ENCODE measurements at regions not wholly inside any gene's neighbourhood (a gene's known extent, or its start where the extent isn't known, plus 50 kb on each side); places are given as distances from the start of the nearest gene placed in this dataset.

DNA sequence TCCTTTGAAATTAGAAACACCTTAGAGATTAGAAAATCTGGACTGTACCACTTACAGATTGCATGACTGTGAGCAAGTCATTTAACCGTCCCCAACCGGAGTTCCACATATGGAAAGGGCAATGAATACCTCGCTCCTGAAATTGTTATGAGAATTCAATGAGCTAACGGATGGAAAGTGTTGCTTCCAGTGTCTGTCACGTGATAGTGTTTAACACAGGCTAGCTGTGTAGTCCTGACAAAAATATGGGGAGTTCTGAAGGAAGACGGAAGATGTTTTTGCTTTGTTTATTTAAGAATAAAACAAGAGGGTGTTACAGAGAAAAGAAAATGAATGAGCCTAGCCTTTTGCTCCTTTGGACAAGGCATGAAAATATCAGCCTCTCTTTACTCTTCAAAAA is 150.7 kb upstream of the SEMA6D start:
- in situ Hi-C loops (cut with HindIII; ENCODE audit: extremely low pct_ligation_motif_present, low pct_unique_long_range_greater_than_20kb) (no loop called here), intact Hi-C loops (cut with micrococcal nuclease; ENCODE audit: unreplicated experiment) (no loop called here)
- POLR2A ChIA-PET = no interaction called here
- Histone ChIP-seq H2AFZ (ENCODE audit: low read length) (no peak overlapping the region), H3K36me3 (replicated peaks in 1 of 2; ENCODE audit: control insufficient read depth in 1 of 2, insufficient read depth in 2 of 2, low read length in 2 of 2) (no peaks in the 10 kb centered on the region), H3K4me3 (replicated peaks in 1 of 3; ENCODE audit: insufficient read depth in 1 of 3, low read depth in 2 of 3, low read length in 3 of 3) (no peak overlapping the region), H3K79me2 (ENCODE audit: insufficient read depth, low read length) (no peaks in the 10 kb centered on the region), H3K4me1 (ENCODE audit: insufficient read depth, low read length) (no peaks in the 10 kb centered on the region), H3K9ac (ENCODE audit: insufficient read depth, low read depth, low read length) (no peak overlapping the region), H4K20me1 (ENCODE audit: insufficient read depth, low read length) (no peaks in the 10 kb centered on the region), H3K4me2 (ENCODE audit: low read depth, low read length) (no peak overlapping the region), H3K27ac (ENCODE audit: extremely low read length, insufficient read depth, low read length) (no peak overlapping the region), H3K9me3 (ENCODE audit: low read length) (peaks cover 72% of the 10 kb centered on the region), H3K27me3 (ENCODE audit: control insufficient read depth in 1 of 2, insufficient read depth in 2 of 2, low read length in 2 of 2) (no peaks in the 10 kb centered on the region)
- CTCF ChIA-PET (ENCODE audit: low intra/inter-chr PET ratio, low total read pairs) = no interaction called here
- no peak for ATAC-seq
- no peak for DNase-seq (ENCODE audit: low spot score)
- TF ChIP-seq GATAD2A (CRISPR knock-in tag; IDR thresholded peaks at IDR 0.05) = no peak
- no peak for TF ChIP-seq ZNF17 (CRISPR knock-in tag; IDR thresholded peaks at IDR 0.05)
- no peak for TF ChIP-seq SNAPC4 (CRISPR knock-in tag; IDR thresholded peaks at IDR 0.05)
- TF ChIP-seq CEBPG (CRISPR knock-in tag; IDR thresholded peaks at IDR 0.05) = no peak
- peak; percentile 60; the same call in 1 of the 2 replicates for TF ChIP-seq RAD51 (IDR thresholded peaks at IDR 0.05; ENCODE audit: borderline replicate concordance)
- no peak for TF ChIP-seq HNRNPK (IDR thresholded peaks at IDR 0.05; ENCODE audit: low read depth, low read length, poor library complexity, severe bottlenecking)
- TF ChIP-seq CENPT (CRISPR knock-in tag; IDR thresholded peaks at IDR 0.05; ENCODE audit: low read depth) = no peak
- TF ChIP-seq FOSL1 (CRISPR knock-in tag; IDR thresholded peaks at IDR 0.05; ENCODE audit: borderline replicate concordance) = no peak
- TF ChIP-seq USF2 (IDR thresholded peaks at IDR 0.05; ENCODE audit: low read depth, low read length) = peak; percentile 15; the same call in 1 of the 2 replicates
- no peak for TF ChIP-seq USF2 (CRISPR knock-in tag; IDR thresholded peaks at IDR 0.05; ENCODE audit: borderline replicate concordance)
- no peak for TF ChIP-seq ZBTB8A (CRISPR knock-in tag; IDR thresholded peaks at IDR 0.05; ENCODE audit: borderline replicate concordance, low read depth)
- no peak for TF ChIP-seq SIN3B (IDR thresholded peaks at IDR 0.05; ENCODE audit: low read length)
- TF ChIP-seq ZNF510 (CRISPR knock-in tag; IDR thresholded peaks at IDR 0.05; ENCODE audit: low read depth) = no peak
- no peak for TF ChIP-seq TAF15 (IDR thresholded peaks at IDR 0.05; ENCODE audit: low read depth, low read length, poor library complexity, severe bottlenecking)
- no peak for TF ChIP-seq ZNF12 (CRISPR knock-in tag; IDR thresholded peaks at IDR 0.05)
- WGBS (ENCODE audit: low lambda C conversion rate) = 40% methylated on average over 6 of the region's 6 CpGs
- BruUV-seq (replicated peaks) = no TSS peak
- no peak for FAIRE-seq
